Natural killer cell (primary cell): ENCODE measurements at regions not wholly inside any gene's neighbourhood (a gene's known extent, or its start where the extent isn't known, plus 50 kb on each side); places are given as distances from the start of the nearest gene placed in this dataset.

Experiments used
- ATAC-seq, 3 donors: fragments of 150-1000 bp in 2 of 3; fragments of 200-7000 bp in 1 of 3; cut with Tn5 transposase; 1 replicate in 1 of 3; 2 replicates in 2 of 3; pipeline ENCODE4 v1.10.0; 2021; ENCODE audit warnings: mild to moderate bottlenecking in 2 of 3, moderate library complexity in 2 of 3
- DNase-seq, 2 donors: peaks; one replicate each; pipeline versions ENCODE4 v3.0.0 to v3.0.0-alpha.2; 2013 to 2021; ENCODE audit warnings: mixed read lengths in 1 of 2
- H3K27ac ChIP-seq: one replicate; pipeline ENCODE4 v1.5.1; 2013; ENCODE audit warnings: mild to moderate bottlenecking, low read length
- H3K27me3 ChIP-seq: one replicate; pipeline ENCODE4 v1.6.1; 2013; ENCODE audit warnings: low read length; ENCODE audit not compliant: control insufficient read depth, insufficient read depth
- H3K36me3 ChIP-seq: one replicate; pipeline ENCODE4 v1.6.1; 2013; ENCODE audit warnings: low read length; ENCODE audit not compliant: control insufficient read depth, insufficient read depth
- H3K4me1 ChIP-seq: one replicate; pipeline ENCODE4 v1.6.1; 2013; ENCODE audit warnings: low read length; ENCODE audit not compliant: control insufficient read depth, insufficient read depth
- H3K4me3 ChIP-seq: one replicate; pipeline ENCODE4 v1.5.1; 2013; ENCODE audit warnings: low read length
- H3K9me3 ChIP-seq: one replicate; pipeline ENCODE4 v1.6.1; 2013; ENCODE audit warnings: low read length; ENCODE audit not compliant: control insufficient read depth, insufficient read depth
- H3K27ac Mint-ChIP-seq, 2 donors: one replicate each; pipeline ENCODE4 v1.8.0; 2022; ENCODE audit warnings: mild to moderate bottlenecking in 2 of 2, mixed read lengths in 2 of 2, moderate library complexity in 1 of 2
- H3K27me3 Mint-ChIP-seq, 2 donors: one replicate each; pipeline ENCODE4 v1.8.0; 2022; ENCODE audit warnings: low read depth in 2 of 2, mixed read lengths in 2 of 2
- H3K36me3 Mint-ChIP-seq: one replicate; pipeline ENCODE4 v1.8.0; 2022; ENCODE audit warnings: mixed read lengths
- H3K4me1 Mint-ChIP-seq, 2 donors: one replicate each; pipeline ENCODE4 v1.8.0; 2022; ENCODE audit warnings: mixed read lengths in 2 of 2
- H3K4me3 Mint-ChIP-seq: one replicate; pipeline ENCODE4 v1.8.0; 2022; ENCODE audit warnings: mild to moderate bottlenecking, moderate library complexity, mixed read lengths
- H3K9me3 Mint-ChIP-seq, 2 donors: one replicate each; pipeline ENCODE4 v1.8.0; 2022; ENCODE audit warnings: mixed read lengths in 2 of 2
- WGBS: methylation state at CpG from one replicate; pipeline ENCODE4 v1.1.7; 2013; ENCODE audit warnings: missing lambda C conversion rate; ENCODE audit not compliant: insufficient coverage; 5-methylcytosine and 5-hydroxymethylcytosine counted together
- intact Hi-C: fragments of 100-400 bp; cut with micrococcal nuclease; formaldehyde crosslinking; loops from one replicate; pipeline ENCODE4 v1.14.2; 2022
- TF ChIP-seq, protein P1 (sequence below): fragments of 200-600 bp; IDR thresholded peaks from one replicate; pipeline ENCODE4 v1.8.0; 2022; ENCODE audit warnings: antibody characterized with exemption

DNA sequence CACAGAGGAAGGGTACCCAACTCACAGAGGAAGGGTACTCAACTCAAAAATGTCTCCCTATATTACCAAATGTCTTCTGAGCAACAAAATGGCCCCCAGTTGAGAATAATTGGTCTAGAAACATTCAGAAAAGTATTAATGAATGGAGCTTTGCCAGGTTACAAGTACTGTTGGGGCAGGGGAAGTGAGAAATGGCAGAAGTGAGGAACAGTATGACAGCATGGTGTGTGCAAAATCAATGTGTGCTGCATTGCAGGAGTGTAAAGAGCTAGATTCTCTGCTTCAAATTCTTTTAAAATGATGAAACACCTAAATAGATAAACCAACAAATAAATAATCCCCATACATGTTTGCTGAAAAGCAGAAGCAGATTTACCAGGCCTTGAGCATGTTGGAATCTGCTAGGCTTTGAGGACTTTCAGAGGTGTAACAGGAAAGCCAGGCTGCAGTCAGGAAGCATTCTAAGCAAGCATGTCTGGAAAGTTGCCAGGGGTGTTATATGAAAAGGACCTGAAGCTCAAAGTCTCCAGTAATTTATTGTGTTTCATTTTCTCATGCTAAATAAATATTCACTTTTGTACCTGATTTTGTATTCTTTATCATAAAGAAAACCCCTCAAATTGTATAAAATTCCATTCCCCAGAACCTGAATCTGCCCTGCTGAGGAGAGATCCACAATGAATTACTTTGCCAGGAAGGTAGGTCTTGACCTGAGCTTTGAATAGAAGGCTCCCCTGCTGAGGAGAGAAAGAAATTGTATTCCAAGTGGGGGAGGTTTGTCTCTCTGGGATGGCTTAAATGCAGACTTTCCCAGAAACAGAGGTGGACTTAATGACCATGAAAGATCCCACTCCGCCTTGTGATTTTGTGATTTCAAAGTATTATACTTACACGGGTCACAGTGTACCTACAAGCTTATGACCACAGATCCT, 265.0 kb upstream of the MARCKS start:
- Histone ChIP-seq H3K4me3 (no peak overlapping the region), H3K36me3 (no peaks in the 10 kb centered on the region), H3K4me1 (no peaks in the 10 kb centered on the region), H3K27ac (no peak overlapping the region), H3K27me3 (no peaks in the 10 kb centered on the region), H3K9me3 (peaks cover 3% of the 10 kb centered on the region)
- DNase-seq (no peak), ATAC-seq (no peak)
- Mint-ChIP-seq H3K4me3 (no peak overlapping the region), H3K27me3 (no peaks in the 10 kb centered on the region), H3K4me1 (no peaks in the 10 kb centered on the region), H3K27ac (no peak overlapping the region), H3K9me3 (peaks cover 0 to 3% of the 10 kb centered on the region in 2 donors), H3K36me3 (no peaks in the 10 kb centered on the region)
- TF ChIP-seq, protein P1, sequence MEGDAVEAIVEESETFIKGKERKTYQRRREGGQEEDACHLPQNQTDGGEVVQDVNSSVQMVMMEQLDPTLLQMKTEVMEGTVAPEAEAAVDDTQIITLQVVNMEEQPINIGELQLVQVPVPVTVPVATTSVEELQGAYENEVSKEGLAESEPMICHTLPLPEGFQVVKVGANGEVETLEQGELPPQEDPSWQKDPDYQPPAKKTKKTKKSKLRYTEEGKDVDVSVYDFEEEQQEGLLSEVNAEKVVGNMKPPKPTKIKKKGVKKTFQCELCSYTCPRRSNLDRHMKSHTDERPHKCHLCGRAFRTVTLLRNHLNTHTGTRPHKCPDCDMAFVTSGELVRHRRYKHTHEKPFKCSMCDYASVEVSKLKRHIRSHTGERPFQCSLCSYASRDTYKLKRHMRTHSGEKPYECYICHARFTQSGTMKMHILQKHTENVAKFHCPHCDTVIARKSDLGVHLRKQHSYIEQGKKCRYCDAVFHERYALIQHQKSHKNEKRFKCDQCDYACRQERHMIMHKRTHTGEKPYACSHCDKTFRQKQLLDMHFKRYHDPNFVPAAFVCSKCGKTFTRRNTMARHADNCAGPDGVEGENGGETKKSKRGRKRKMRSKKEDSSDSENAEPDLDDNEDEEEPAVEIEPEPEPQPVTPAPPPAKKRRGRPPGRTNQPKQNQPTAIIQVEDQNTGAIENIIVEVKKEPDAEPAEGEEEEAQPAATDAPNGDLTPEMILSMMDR = no peak
- intact Hi-C loops = no loop called here
- 100% methylated on average over 2 of the region's 2 CpGs for WGBS

DNA sequence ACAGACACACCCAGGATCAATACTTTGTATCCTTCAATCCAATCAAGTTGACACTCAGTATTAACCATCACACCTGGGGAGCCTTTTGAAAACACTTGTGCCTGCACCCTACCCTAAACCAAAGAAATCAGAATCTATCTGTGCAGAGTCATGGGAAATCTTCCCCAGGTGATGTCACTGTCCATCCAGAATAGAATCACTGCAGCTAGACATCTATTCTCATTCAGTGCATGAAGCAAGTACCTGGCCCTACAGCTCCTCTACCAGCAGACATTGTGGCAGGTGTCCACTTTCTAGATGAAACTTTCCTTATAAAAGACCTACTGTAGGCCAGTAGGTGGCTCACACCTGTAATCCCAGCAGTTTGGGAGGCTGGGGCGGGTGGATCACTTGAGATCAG, 262.4 kb upstream of the MARCKS start:
- no peaks in the 10 kb centered on the region for H3K36me3 Mint-ChIP-seq
- no peak overlapping the region for H3K27ac ChIP-seq

DNA sequence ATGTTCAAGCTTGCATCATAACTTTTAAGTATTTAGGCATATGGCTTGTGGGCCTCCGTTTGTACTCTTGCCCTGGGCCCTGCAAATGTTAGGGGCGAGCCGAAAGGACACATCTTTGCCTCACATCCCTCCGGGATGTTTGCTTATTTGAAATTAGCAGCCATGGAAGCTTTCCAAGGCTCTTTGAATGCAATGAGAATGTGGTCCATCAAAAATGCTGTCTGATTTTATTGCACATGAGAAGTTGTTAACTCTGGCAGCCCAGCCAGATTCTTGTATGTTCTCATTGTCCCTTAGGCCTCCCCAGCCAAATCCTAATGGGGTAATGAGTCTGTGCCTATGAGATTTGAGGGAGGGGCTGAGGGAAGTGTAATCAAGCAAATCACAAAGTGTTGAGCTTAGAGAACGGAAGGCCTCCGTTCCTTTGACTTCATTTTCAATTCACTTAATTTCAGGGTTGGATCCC, 261.2 kb upstream of the MARCKS start:
- ATAC-seq = no peak
- Histone ChIP-seq H3K4me1 (no peaks in the 10 kb centered on the region), H3K27me3 (no peaks in the 10 kb centered on the region), H3K36me3 (no peaks in the 10 kb centered on the region), H3K9me3 (peaks cover 3% of the 10 kb centered on the region), H3K4me3 (no peak overlapping the region), H3K27ac (no peak overlapping the region)
- TF ChIP-seq, protein P1 = no peak
- H3K9me3 Mint-ChIP-seq = peaks cover 0 to 7% of the 10 kb centered on the region in 2 donors
- WGBS = 86% methylated on average over 4 of the region's 6 CpGs
- no peaks in the 10 kb centered on the region for H3K36me3 Mint-ChIP-seq
- H3K27me3 Mint-ChIP-seq = no peaks in the 10 kb centered on the region
- no peak overlapping the region for H3K27ac Mint-ChIP-seq
- no peaks in the 10 kb centered on the region for H3K4me1 Mint-ChIP-seq
- DNase-seq = no peak
- H3K4me3 Mint-ChIP-seq = no peak overlapping the region
- intact Hi-C loops = no loop called here

More for the DNA sequence above, 262.4 kb upstream of the MARCKS start:
- TF ChIP-seq, protein P1 = no peak
- no peak for DNase-seq
- Mint-ChIP-seq H3K9me3 (peaks cover 0 to 6% of the 10 kb centered on the region in 2 donors), H3K27ac (no peak overlapping the region), H3K4me1 (no peaks in the 10 kb centered on the region), H3K27me3 (no peaks in the 10 kb centered on the region), H3K4me3 (no peak overlapping the region)
- intact Hi-C loops = no loop called here
- H3K36me3 ChIP-seq = no peaks in the 10 kb centered on the region
- H3K4me1 ChIP-seq = no peaks in the 10 kb centered on the region
- WGBS = 90% methylated on average over 1 of the region's 1 CpG
- no peaks in the 10 kb centered on the region for H3K27me3 ChIP-seq
- ATAC-seq = no peak
- peaks cover 3% of the 10 kb centered on the region for H3K9me3 ChIP-seq
- H3K4me3 ChIP-seq = no peak overlapping the region
